Omental fat pad (tissue), 3 donors: ENCODE measurements at regions not wholly inside any gene's neighbourhood (a gene's known extent, or its start where the extent isn't known, plus 50 kb on each side); places are given as distances from the start of the nearest gene placed in this dataset.

ENCODE experiments used
- ATAC-seq: fragments of 150-250 bp; one replicate; pipeline ENCODE4 v1.9.1; 2016; ENCODE audit warnings: mild to moderate bottlenecking, moderate library complexity; ENCODE audit not compliant: low FRiP score
- DNase-seq: peaks from one replicate; pipeline ENCODE4 v3.0.0-alpha.2; 2019; ENCODE audit warnings: low spot score
- TF ChIP-seq, protein P1 (sequence below), 3 donors: fragments of 450-650 bp; IDR thresholded peaks; one replicate each; pipeline ENCODE4 v1.5.1; 2016 to 2017; ENCODE audit warnings: antibody characterized with exemption in 3 of 3, mild to moderate bottlenecking in 3 of 3, moderate library complexity in 2 of 3

DNA sequence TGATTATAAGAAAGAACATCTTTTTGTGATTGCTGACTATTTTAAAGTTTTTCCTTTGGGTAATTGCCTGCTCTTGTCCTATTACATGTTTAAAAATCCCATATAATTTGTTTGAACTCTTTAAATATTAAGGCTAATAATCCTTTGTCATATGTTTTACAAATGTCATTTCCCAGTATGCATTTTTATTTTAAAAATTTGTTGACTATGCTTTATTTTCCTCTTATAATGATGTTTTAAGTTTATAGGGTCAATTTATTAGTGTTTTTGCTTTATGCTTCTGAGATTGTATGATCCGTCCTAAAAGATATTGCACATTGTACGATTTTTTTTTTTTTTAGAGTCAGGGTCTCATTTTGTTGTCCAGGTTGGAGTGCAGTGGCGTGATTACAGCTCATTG is 297.2 kb downstream of the RNF144B start:
- no peak for DNase-seq
- TF ChIP-seq, protein P1, sequence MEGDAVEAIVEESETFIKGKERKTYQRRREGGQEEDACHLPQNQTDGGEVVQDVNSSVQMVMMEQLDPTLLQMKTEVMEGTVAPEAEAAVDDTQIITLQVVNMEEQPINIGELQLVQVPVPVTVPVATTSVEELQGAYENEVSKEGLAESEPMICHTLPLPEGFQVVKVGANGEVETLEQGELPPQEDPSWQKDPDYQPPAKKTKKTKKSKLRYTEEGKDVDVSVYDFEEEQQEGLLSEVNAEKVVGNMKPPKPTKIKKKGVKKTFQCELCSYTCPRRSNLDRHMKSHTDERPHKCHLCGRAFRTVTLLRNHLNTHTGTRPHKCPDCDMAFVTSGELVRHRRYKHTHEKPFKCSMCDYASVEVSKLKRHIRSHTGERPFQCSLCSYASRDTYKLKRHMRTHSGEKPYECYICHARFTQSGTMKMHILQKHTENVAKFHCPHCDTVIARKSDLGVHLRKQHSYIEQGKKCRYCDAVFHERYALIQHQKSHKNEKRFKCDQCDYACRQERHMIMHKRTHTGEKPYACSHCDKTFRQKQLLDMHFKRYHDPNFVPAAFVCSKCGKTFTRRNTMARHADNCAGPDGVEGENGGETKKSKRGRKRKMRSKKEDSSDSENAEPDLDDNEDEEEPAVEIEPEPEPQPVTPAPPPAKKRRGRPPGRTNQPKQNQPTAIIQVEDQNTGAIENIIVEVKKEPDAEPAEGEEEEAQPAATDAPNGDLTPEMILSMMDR (IDR thresholded peaks at IDR 0.05): no peak
- ATAC-seq: no peak

DNA sequence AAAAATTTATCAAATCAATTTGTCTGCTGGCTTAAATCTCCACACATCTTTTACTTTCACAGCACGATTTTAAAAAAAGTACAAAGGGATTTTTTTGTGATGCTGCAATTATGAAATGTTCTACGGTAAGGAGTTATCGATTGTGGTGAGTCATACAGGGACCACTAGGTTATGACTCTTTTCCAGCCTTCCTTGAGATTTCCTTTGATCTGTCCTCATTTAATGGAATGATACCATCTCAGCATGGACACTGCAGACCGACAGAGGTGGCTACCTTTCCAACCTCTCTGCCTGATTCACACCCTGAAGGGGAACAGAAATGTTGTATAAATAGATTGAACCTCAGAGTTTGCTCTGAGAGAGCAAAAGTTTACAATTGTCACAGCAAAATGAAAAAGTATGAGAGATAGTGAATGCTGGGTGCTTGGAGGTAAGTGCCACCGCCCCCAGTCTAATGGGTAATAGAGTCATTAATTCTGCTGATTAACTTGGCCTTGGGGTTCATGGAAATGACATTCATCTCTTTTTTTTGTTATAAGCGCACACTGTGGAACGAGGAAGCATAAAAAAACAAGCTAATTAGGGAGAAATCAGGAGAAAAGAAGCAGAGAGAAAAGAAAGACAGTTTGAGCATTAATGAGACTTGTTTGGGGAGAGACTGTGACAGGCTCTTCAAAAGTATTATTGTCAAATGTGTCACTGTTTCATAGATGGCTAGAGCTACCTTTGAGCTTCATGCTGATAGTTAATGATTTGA is 306.0 kb downstream of the RNF144B start:
- TF ChIP-seq, protein P1 (IDR thresholded peaks at IDR 0.05): no peak
- ATAC-seq: no peak
- DNase-seq: no peak

DNA sequence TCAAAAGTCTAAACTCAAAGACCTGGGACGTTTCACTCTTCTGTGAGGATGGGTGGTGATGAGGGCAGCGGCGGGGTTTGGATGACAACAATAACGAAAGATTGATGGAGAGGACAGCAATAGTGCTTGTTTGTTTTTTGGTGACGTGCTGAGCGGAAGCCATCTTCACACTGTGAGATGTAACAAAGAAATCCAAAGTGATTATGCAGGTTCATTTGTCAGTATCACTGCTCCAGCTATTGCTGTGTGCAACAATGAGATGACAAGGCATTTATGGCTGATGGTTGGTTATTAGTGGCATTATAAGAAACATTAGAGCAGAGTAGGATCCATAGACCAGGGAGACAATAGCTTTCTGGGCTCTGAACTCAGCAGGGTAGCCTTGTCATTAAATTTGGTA is 306.7 kb downstream of the RNF144B start:
- ATAC-seq: no peak
- no peak for DNase-seq
- TF ChIP-seq, protein P1 (IDR thresholded peaks at IDR 0.05): no peak

DNA sequence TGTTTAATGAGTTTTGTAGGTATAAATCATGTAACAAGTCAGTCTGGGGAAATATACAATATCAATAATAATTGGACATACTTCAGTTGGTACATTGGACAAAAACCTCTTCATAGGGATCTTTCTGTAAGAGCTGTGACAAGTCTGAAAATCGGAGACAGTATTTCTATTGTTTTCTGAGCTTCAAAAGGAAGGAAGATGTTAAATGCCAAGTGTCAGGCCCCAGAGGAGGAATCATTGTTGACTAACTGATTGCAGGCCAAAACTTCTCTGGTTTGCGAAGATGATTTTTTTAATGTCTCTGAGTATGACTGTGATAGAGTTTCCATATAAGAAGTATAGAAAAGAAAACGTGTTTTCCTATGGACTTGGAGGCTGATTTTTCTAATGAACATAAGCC is 316.4 kb downstream of the RNF144B start:
- no peak for ATAC-seq
- TF ChIP-seq, protein P1 (IDR thresholded peaks at IDR 0.05): no peak
- DNase-seq: no peak

DNA sequence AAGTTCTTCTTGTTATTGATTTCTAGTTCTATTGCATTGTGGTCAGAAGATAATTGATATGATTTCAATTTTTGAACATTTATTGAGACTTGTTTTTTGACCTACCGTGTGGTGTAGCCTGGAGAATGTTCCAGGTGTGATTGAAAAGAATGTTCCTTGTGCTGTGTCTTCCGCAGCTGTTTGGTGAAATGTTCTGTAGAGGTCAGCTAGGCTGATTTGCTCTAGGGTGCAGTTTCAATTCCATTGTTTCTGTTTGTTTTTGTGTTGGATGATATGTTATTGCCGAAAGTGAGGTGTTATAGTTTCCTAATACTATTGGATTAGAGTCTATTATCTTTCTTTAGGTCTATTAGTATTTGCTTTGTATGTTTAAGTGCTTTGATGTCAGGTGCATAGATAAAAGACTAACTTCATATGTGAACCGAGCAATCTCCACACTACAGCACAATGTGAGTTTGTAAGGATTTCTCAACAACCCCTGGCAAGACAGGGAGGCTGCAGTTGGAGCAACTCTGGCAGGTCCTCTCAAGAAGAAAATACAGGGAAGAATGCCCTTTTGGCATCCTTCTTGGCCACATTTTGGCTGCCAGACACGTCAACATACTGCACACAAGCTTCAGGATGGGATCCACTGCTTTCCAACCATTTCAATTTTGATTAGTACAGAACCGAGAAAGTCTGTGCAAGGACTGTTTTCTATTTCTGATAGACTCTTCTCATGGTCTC is 320.7 kb downstream of the RNF144B start:
- TF ChIP-seq, protein P1 (IDR thresholded peaks at IDR 0.05): no peak
- ATAC-seq: no peak
- DNase-seq: no peak

DNA sequence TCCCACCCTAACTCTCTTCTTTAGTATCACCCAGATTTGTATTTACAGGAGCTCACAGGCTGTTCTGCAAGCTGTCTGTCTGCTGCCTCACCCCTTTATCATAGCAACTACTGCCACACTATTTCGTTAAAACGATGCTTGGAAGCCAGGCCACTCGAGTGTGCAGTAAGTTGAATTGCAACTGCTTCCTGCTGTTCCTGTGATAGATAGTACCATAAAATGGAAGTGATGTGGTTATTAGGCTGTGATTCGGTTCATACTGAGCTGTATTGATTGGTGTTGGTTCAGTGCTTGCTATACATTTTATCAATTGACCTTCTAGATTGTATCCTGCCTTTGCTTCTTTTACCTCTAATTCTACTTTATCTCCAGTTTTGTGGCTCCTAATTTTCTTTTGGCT is 325.4 kb downstream of the RNF144B start:
- no peak for DNase-seq
- TF ChIP-seq, protein P1 (IDR thresholded peaks at IDR 0.05): no peak
- ATAC-seq: no peak

DNA sequence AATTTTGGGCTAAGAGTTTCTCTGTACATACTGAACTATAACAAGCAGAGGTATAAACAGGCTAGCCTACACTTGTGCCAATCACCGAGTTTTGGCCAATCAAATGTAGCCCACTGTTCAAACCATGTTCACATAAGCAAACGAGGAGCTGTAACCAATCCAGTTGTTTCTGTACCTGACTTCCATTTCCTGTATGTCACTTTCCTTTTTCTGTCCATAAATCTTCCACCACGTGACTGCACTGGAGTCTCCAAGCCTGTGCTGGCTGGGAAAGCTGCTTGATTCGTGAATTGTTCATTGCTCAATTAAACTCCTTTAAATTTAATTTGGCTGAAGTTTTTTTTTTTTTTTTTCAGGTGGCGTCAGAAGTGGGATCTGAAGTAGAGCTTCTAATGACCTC is 332.9 kb downstream of the RNF144B start:
- DNase-seq: no peak
- ATAC-seq: no peak
- TF ChIP-seq, protein P1 (IDR thresholded peaks at IDR 0.05): no peak
